ENCODE measurements at regions not wholly inside any gene's neighbourhood (a gene's known extent, or its start where the extent isn't known, plus 50 kb on each side); places are given as distances from the start of the nearest gene placed in this dataset.

GRCh38 chr6:128690063-128690462, 169.7 kb upstream of the PTPRK start:
- Histone ChIP-seq H4K20me1 (ENCODE audit: insufficient read depth, low read length) (no peaks in the 10 kb centered on the region), H3K27ac (ENCODE audit: low read depth, low read length) (no peak overlapping the region), H2AFZ (ENCODE audit: low read length) (no peak overlapping the region), H3K27me3 (ENCODE audit: insufficient read depth, low read length) (no peaks in the 10 kb centered on the region), H3K4me2 (ENCODE audit: insufficient read depth, low read length) (no peak overlapping the region), H3K4me3 (ENCODE audit: insufficient read depth, low read length) (no peak overlapping the region), H3K36me3 (ENCODE audit: insufficient read depth, low read length) (no peaks in the 10 kb centered on the region), H3K79me2 (ENCODE audit: insufficient read depth, low read length) (no peaks in the 10 kb centered on the region), H3K9me3 (ENCODE audit: low read depth, low read length) (no peaks in the 10 kb centered on the region), H3K4me1 (ENCODE audit: insufficient read depth, low read length) (no peaks in the 10 kb centered on the region)
- no peak for TF ChIP-seq CTCF (IDR thresholded peaks at IDR 0.05; ENCODE audit: extremely low read depth, low read depth, low read length)
- DNase-seq (ENCODE audit: insufficient read length, low spot score, missing footprints) = no peak

- no peak overlapping the region for H2AFZ ChIP-seq (ENCODE audit: low read length)
- H3K4me3 ChIP-seq (ENCODE audit: insufficient read depth, low read length) = no peak overlapping the region
- no peak for DNase-seq (ENCODE audit: insufficient read length, low spot score, missing footprints)
- H4K20me1 ChIP-seq (ENCODE audit: insufficient read depth, low read length) = no peaks in the 10 kb centered on the region
- no peak overlapping the region for H3K4me2 ChIP-seq (ENCODE audit: insufficient read depth, low read length)
- no peaks in the 10 kb centered on the region for H3K27me3 ChIP-seq (ENCODE audit: insufficient read depth, low read length)
- no peaks in the 10 kb centered on the region for H3K4me1 ChIP-seq (ENCODE audit: insufficient read depth, low read length)
- H3K79me2 ChIP-seq (ENCODE audit: insufficient read depth, low read length) = no peaks in the 10 kb centered on the region
- H3K27ac ChIP-seq (ENCODE audit: low read depth, low read length) = no peak overlapping the region
- H3K9me3 ChIP-seq (ENCODE audit: low read depth, low read length) = no peaks in the 10 kb centered on the region
- no peak for TF ChIP-seq CTCF (IDR thresholded peaks at IDR 0.05; ENCODE audit: extremely low read depth, low read depth, low read length)
- no peaks in the 10 kb centered on the region for H3K36me3 ChIP-seq (ENCODE audit: insufficient read depth, low read length)
Measured at GRCh38 chr6:128686084-128686483, 165.7 kb upstream of the PTPRK start.

- no peaks in the 10 kb centered on the region for H3K36me3 ChIP-seq (ENCODE audit: insufficient read depth, low read length)
- no peaks in the 10 kb centered on the region for H3K79me2 ChIP-seq (ENCODE audit: insufficient read depth, low read length)
- no peak for TF ChIP-seq CTCF (IDR thresholded peaks at IDR 0.05; ENCODE audit: extremely low read depth, low read depth, low read length)
- H3K4me2 ChIP-seq (ENCODE audit: insufficient read depth, low read length) = no peak overlapping the region
- H3K27ac ChIP-seq (ENCODE audit: low read depth, low read length) = no peak overlapping the region
- H2AFZ ChIP-seq (ENCODE audit: low read length) = no peak overlapping the region
- H3K4me3 ChIP-seq (ENCODE audit: insufficient read depth, low read length) = no peak overlapping the region
- no peaks in the 10 kb centered on the region for H3K9me3 ChIP-seq (ENCODE audit: low read depth, low read length)
- no peaks in the 10 kb centered on the region for H3K27me3 ChIP-seq (ENCODE audit: insufficient read depth, low read length)
- no peaks in the 10 kb centered on the region for H4K20me1 ChIP-seq (ENCODE audit: insufficient read depth, low read length)
- no peak for DNase-seq (ENCODE audit: insufficient read length, low spot score, missing footprints)
- H3K4me1 ChIP-seq (ENCODE audit: insufficient read depth, low read length) = no peaks in the 10 kb centered on the region
Measured at GRCh38 chr6:128676456-128676855, 156.1 kb upstream of the PTPRK start.

GRCh38 chr6:128672023-128672422, 151.6 kb upstream of the PTPRK start:
- Histone ChIP-seq H3K4me3 (ENCODE audit: insufficient read depth, low read length) (no peak overlapping the region), H3K36me3 (ENCODE audit: insufficient read depth, low read length) (no peaks in the 10 kb centered on the region), H3K27ac (ENCODE audit: low read depth, low read length) (no peak overlapping the region), H2AFZ (ENCODE audit: low read length) (no peak overlapping the region), H3K4me1 (ENCODE audit: insufficient read depth, low read length) (no peaks in the 10 kb centered on the region), H4K20me1 (ENCODE audit: insufficient read depth, low read length) (no peaks in the 10 kb centered on the region), H3K4me2 (ENCODE audit: insufficient read depth, low read length) (no peak overlapping the region), H3K9me3 (ENCODE audit: low read depth, low read length) (no peaks in the 10 kb centered on the region), H3K79me2 (ENCODE audit: insufficient read depth, low read length) (no peaks in the 10 kb centered on the region), H3K27me3 (ENCODE audit: insufficient read depth, low read length) (no peaks in the 10 kb centered on the region)
- no peak for TF ChIP-seq CTCF (IDR thresholded peaks at IDR 0.05; ENCODE audit: extremely low read depth, low read depth, low read length)
- DNase-seq (ENCODE audit: insufficient read length, low spot score, missing footprints) = no peak

All from osteoblast (primary cell).